B cell (primary cell): ENCODE measurements at regions not wholly inside any gene's neighbourhood (a gene's known extent, or its start where the extent isn't known, plus 50 kb on each side); places are given as distances from the start of the nearest gene placed in this dataset.

Experiments used
- ATAC-seq: fragments of 200-7000 bp; cut with Tn5 transposase; one replicate; pipeline ENCODE4 v1.10.0; 2021; ENCODE audit warnings: low read depth, mild to moderate bottlenecking, moderate number of reproducible peaks, moderate library complexity
- CTCF ChIA-PET: fragments of 350-600 bp; sonication (Branson Sonifier 250); formaldehyde crosslinking; loops from one replicate; lab custom pipeline; 2021; ENCODE audit warnings: antibody characterized with exemption, inconsistent platforms; lab: Charles Lee
- POLR2A ChIA-PET: fragments of 350-600 bp; sonication (Branson Sonifier 250); formaldehyde crosslinking; loops from one replicate; lab custom pipeline; 2021; ENCODE audit warnings: antibody characterized with exemption; lab: Charles Lee
- DNase-seq: peaks from one replicate; pipeline ENCODE4 v3.0.0; 2013
- H2AFZ ChIP-seq: 2 replicates; pipeline ENCODE4 v1.6.1; 2012; ENCODE audit warnings: mild to moderate bottlenecking, low read depth, low read length; ENCODE audit not compliant: insufficient read depth, poor library complexity, severe bottlenecking
- H3K27ac ChIP-seq, 2 donors: 1 replicate in 1 of 2; 2 replicates in 1 of 2; pipeline ENCODE4 v1.5.1; 2012 to 2013; ENCODE audit warnings: low read length in 2 of 2, mild to moderate bottlenecking in 2 of 2, moderate library complexity in 1 of 2
- H3K27me3 ChIP-seq, 4 experiments: fragments of 200-600 bp in 1 of 4; sonication (generic) in 1 of 4; replicated peaks in 1 of 4; 1 replicate in 2 of 4; 2 replicates in 2 of 4; pipeline versions ENCODE4 v1.6.1 to v1.7.0; 2013 to 2016; ENCODE audit warnings: low read length in 3 of 4, mild to moderate bottlenecking in 2 of 4, mixed read lengths in 1 of 4, moderate library complexity in 1 of 4; ENCODE audit not compliant: insufficient read depth in 4 of 4, control insufficient read depth in 3 of 4; ENCODE audit errors: control extremely low read depth in 1 of 4
- H3K36me3 ChIP-seq, 2 experiments: replicated peaks in 1 of 2; 1 replicate in 1 of 2; 2 replicates in 1 of 2; pipeline versions ENCODE4 v1.6.1 to v1.7.1; 2013; ENCODE audit warnings: low read length in 1 of 2; ENCODE audit not compliant: insufficient read depth in 2 of 2, control insufficient read depth in 1 of 2; ENCODE audit errors: control extremely low read depth in 1 of 2, extremely low read depth in 1 of 2
- H3K4me1 ChIP-seq, 2 donors: fragments of 200-600 bp in 1 of 2; sonication (generic) in 1 of 2; 1 replicate in 1 of 2; 2 replicates in 1 of 2; pipeline versions ENCODE4 v1.5.1 to v1.6.1; 2013 to 2017; ENCODE audit warnings: low read length in 2 of 2; ENCODE audit not compliant: control insufficient read depth in 2 of 2, insufficient read depth in 2 of 2
- H3K4me2 ChIP-seq: replicated peaks from 2 replicates; pipeline ENCODE3; 2012; ENCODE audit warnings: mild to moderate bottlenecking, low read depth, low read length; ENCODE audit not compliant: poor library complexity, severe bottlenecking
- H3K4me3 ChIP-seq, 5 experiments: fragments of 200-600 bp in 1 of 5; sonication (generic) in 1 of 5; 1 replicate in 3 of 5; 2 replicates in 2 of 5; pipeline versions ENCODE4 v1.5.1 to v1.7.0; 2011 to 2016; ENCODE audit warnings: low read length in 4 of 5, mild to moderate bottlenecking in 4 of 5, low read depth in 2 of 5, control low read depth in 1 of 5, moderate library complexity in 1 of 5; ENCODE audit not compliant: insufficient read depth in 1 of 5; ENCODE audit errors: control extremely low read depth in 1 of 5, extremely low read depth in 1 of 5
- H3K79me2 ChIP-seq: fragments of 200-600 bp; sonication (generic); one replicate; pipeline ENCODE4 v1.6.0; 2016; ENCODE audit warnings: low read length; ENCODE audit not compliant: control insufficient read depth, insufficient read depth
- H3K9ac ChIP-seq: fragments of 200-600 bp; sonication (generic); 2 replicates; pipeline ENCODE4 v1.6.1; 2017; ENCODE audit warnings: mild to moderate bottlenecking, low read length, moderate library complexity
- H3K9me3 ChIP-seq, 3 donors: one replicate each; pipeline versions ENCODE4 v1.6.1 to v1.7.1; 2013; ENCODE audit warnings: low read length in 2 of 3; ENCODE audit not compliant: control insufficient read depth in 2 of 3, insufficient read depth in 1 of 3; ENCODE audit errors: control extremely low read depth in 1 of 3
- H4K20me1 ChIP-seq: 2 replicates; pipeline ENCODE4 v1.6.0; 2012; ENCODE audit warnings: mild to moderate bottlenecking, low read length; ENCODE audit not compliant: insufficient read depth, control insufficient read depth, poor library complexity, severe bottlenecking
- H3K27ac Mint-ChIP-seq: one replicate; pipeline ENCODE4 v1.8.0; 2021; ENCODE audit warnings: mixed read lengths
- H3K27me3 Mint-ChIP-seq: one replicate; pipeline ENCODE4 v1.8.0; 2021; ENCODE audit warnings: mixed read lengths
- H3K4me1 Mint-ChIP-seq: one replicate; pipeline ENCODE4 v1.8.0; 2021; ENCODE audit warnings: mixed read lengths
- H3K4me3 Mint-ChIP-seq: one replicate; pipeline ENCODE4 v1.8.0; 2021; ENCODE audit warnings: mixed read lengths
- H3K9me3 Mint-ChIP-seq: one replicate; pipeline ENCODE4 v1.8.0; 2022; ENCODE audit warnings: mixed read lengths; ENCODE audit not compliant: insufficient read depth
- CTCF ChIP-seq: fragments of 200-600 bp; IDR thresholded peaks from one replicate; pipeline ENCODE4 v1.8.0; 2022; ENCODE audit warnings: antibody characterized with exemption, mild to moderate bottlenecking
- EZH2 ChIP-seq: IDR thresholded peaks from 2 replicates; pipeline ENCODE4 v1.6.1; 2012; ENCODE audit warnings: borderline replicate concordance, low read depth, mild to moderate bottlenecking, moderate library complexity, low read length; ENCODE audit not compliant: insufficient read depth, poor library complexity, severe bottlenecking
- WGBS: methylation state at CpG from one replicate; pipeline ENCODE4 v1.1.5; 2013; ENCODE audit warnings: missing lambda C conversion rate; ENCODE audit not compliant: insufficient coverage; 5-methylcytosine and 5-hydroxymethylcytosine counted together
- intact Hi-C: fragments of 100-400 bp; cut with micrococcal nuclease; formaldehyde crosslinking; loops from one replicate; pipeline ENCODE4 v1.10.0; 2022

- H3K27me3 Mint-ChIP-seq = peaks cover 14% of the 10 kb centered on the region
Measured at GRCh38 chr3:189103208-189103607, 68.6 kb upstream of the TPRG1 start.

GRCh38 chr3:189108067-189108466 lies 63.7 kb upstream of the TPRG1 start:
- Histone ChIP-seq H3K4me2 (no peak overlapping the region), H3K27me3 (peaks cover 0 to 3% (median under 1%) of the 10 kb centered on the region in 4 experiments), H3K27ac (no peak overlapping the region), H3K9ac (no peak overlapping the region), H4K20me1 (no peaks in the 10 kb centered on the region), H3K36me3 (no peaks in the 10 kb centered on the region), H2AFZ (no peak overlapping the region), H3K79me2 (no peaks in the 10 kb centered on the region), H3K9me3 (no peaks in the 10 kb centered on the region), H3K4me3 (no peak overlapping the region), H3K4me1 (no peaks in the 10 kb centered on the region)
- 86% methylated on average over 1 of the region's 1 CpG for WGBS
- Mint-ChIP-seq H3K4me3 (no peak overlapping the region), H3K27me3 (peaks cover 23% of the 10 kb centered on the region), H3K9me3 (no peaks in the 10 kb centered on the region), H3K4me1 (no peaks in the 10 kb centered on the region), H3K27ac (no peak overlapping the region)
- POLR2A ChIA-PET = no interaction called here
- intact Hi-C loops = no loop called here
- DNase-seq (no peak), ATAC-seq (no peak)
- CTCF ChIA-PET = no interaction called here
- TF ChIP-seq EZH2 = no peak
- no peak for TF ChIP-seq CTCF

More at GRCh38 chr3:189103208-189103607, 68.6 kb upstream of the TPRG1 start:
- no peak for TF ChIP-seq CTCF
- no peak for TF ChIP-seq EZH2
- ATAC-seq (no peak), DNase-seq (no peak)
- Mint-ChIP-seq H3K4me1 (no peaks in the 10 kb centered on the region), H3K27ac (no peak overlapping the region), H3K4me3 (no peak overlapping the region), H3K9me3 (no peaks in the 10 kb centered on the region)
- H3K9ac ChIP-seq = no peak overlapping the region
- intact Hi-C loops = no loop called here
- peaks cover 0 to 3% (median 0%) of the 10 kb centered on the region in 4 experiments for H3K27me3 ChIP-seq
- no peak overlapping the region for H3K4me2 ChIP-seq
- POLR2A ChIA-PET = no interaction called here
- H3K27ac ChIP-seq = no peak overlapping the region
- CTCF ChIA-PET = no interaction called here
- no CpG with 5 or more reads among the region's 1 CpG for WGBS
- no peaks in the 10 kb centered on the region for H3K4me1 ChIP-seq
- H3K36me3 ChIP-seq = no peaks in the 10 kb centered on the region
- H3K79me2 ChIP-seq = no peaks in the 10 kb centered on the region
- no peaks in the 10 kb centered on the region for H4K20me1 ChIP-seq
- no peak overlapping the region for H3K4me3 ChIP-seq
- peaks cover 0 to 2% (median 0%) of the 10 kb centered on the region in 3 donors for H3K9me3 ChIP-seq
- no peak overlapping the region for H2AFZ ChIP-seq
